ENCODE measurements at regions not wholly inside any gene's neighbourhood (a gene's known extent, or its start where the extent isn't known, plus 50 kb on each side); places are given as distances from the start of the nearest gene placed in this dataset.
"Not testable (repeated sequence)": the region's sequence is repeated elsewhere in the genome, so short reads cannot be mapped to it uniquely, and the experiment has no call there.

GRCh38 chr18:55721006-55721405 lies 133.0 kb upstream of the TCF4 start:
- DNase-seq = not testable (repeated sequence)

GRCh38 chr18:55713707-55714106 lies 125.7 kb upstream of the TCF4 start:
- no peak for DNase-seq

- no peak for DNase-seq
Observed at GRCh38 chr18:55706898-55707297, 118.9 kb upstream of the TCF4 start.

GRCh38 chr18:55699233-55699765 lies 111.3 kb upstream of the TCF4 start:
- no peak for DNase-seq

GRCh38 chr18:55696811-55697210 lies 108.8 kb upstream of the TCF4 start:
- no peak for DNase-seq

- DNase-seq = no peak
Observed at GRCh38 chr18:55695091-55695490, 107.1 kb upstream of the TCF4 start.

GRCh38 chr18:55694291-55694690 lies 106.3 kb upstream of the TCF4 start:
- no peak for DNase-seq

- no peak for DNase-seq
Observed at GRCh38 chr18:55688030-55688429, 100.0 kb upstream of the TCF4 start.

GRCh38 chr18:55687106-55687505 lies 99.1 kb upstream of the TCF4 start:
- DNase-seq = no peak

GRCh38 chr18:55685638-55686037 lies 97.6 kb upstream of the TCF4 start:
- DNase-seq = no peak

- DNase-seq = peak; percentile 29
Observed at GRCh38 chr18:55672574-55673361, 84.8 kb upstream of the TCF4 start.

GRCh38 chr18:55665506-55665905 lies 77.5 kb upstream of the TCF4 start:
- DNase-seq = no peak

- not testable (repeated sequence) for DNase-seq
Observed at GRCh38 chr18:55664758-55665400, 76.9 kb upstream of the TCF4 start.

GRCh38 chr18:55663891-55664290 lies 75.9 kb upstream of the TCF4 start:
- no peak for DNase-seq

GRCh38 chr18:55658598-55658997 lies 70.6 kb upstream of the TCF4 start:
- no peak for DNase-seq

GRCh38 chr18:55657572-55658331 lies 69.8 kb upstream of the TCF4 start:
- no peak for DNase-seq

- peak; percentile 27 for DNase-seq
Observed at GRCh38 chr18:55654986-55655385, 67.0 kb upstream of the TCF4 start.

GRCh38 chr18:55651236-55651635 lies 63.2 kb upstream of the TCF4 start:
- DNase-seq = no peak

- DNase-seq = no peak
Observed at GRCh38 chr18:55650363-55650870, 62.4 kb upstream of the TCF4 start.

GRCh38 chr18:55647331-55647730 lies 59.3 kb upstream of the TCF4 start:
- no peak for DNase-seq

- DNase-seq = no peak
Observed at GRCh38 chr18:55642191-55642590, 54.2 kb upstream of the TCF4 start.

GRCh38 chr18:55641486-55641885 lies 53.5 kb upstream of the TCF4 start:
- DNase-seq = no peak
